Mucosa of descending colon (tissue), 3 donors: ENCODE measurements at regions not wholly inside any gene's neighbourhood (a gene's known extent, or its start where the extent isn't known, plus 50 kb on each side); places are given as distances from the start of the nearest gene placed in this dataset.
"Not testable (repeated sequence)": the region's sequence is repeated elsewhere in the genome, so short reads cannot be mapped to it uniquely, and the experiment has no call there.

ENCODE experiments used
- ATAC-seq: fragments of 200-7000 bp; cut with Tn5 transposase; one replicate; pipeline ENCODE4 v1.9.1; 2020; ENCODE audit warnings: mild to moderate bottlenecking, moderate library complexity
- DNase-seq, 3 donors: peaks; one replicate each; pipeline ENCODE4 v3.0.0-alpha.2; 2020
- H3K36me3 ChIP-seq: fragments of 200-600 bp; one replicate; pipeline ENCODE4 v1.8.0; 2021; ENCODE audit warnings: low read depth, mild to moderate bottlenecking
- H3K4me1 ChIP-seq: fragments of 200-600 bp; one replicate; pipeline ENCODE4 v1.8.0; 2021; ENCODE audit warnings: low read depth, mild to moderate bottlenecking
- H3K4me3 ChIP-seq: fragments of 200-600 bp; one replicate; pipeline ENCODE4 v1.8.0; 2021; ENCODE audit warnings: mild to moderate bottlenecking
- H3K9me3 ChIP-seq: fragments of 200-600 bp; one replicate; pipeline ENCODE4 v1.8.0; 2021; ENCODE audit warnings: mild to moderate bottlenecking
- CTCF ChIP-seq: fragments of 200-600 bp; IDR thresholded peaks from one replicate; pipeline ENCODE4 v1.8.0; 2022; ENCODE audit warnings: antibody characterized with exemption, mild to moderate bottlenecking
- intact Hi-C, 2 donors: fragments of 100-400 bp; cut with DNase I in 1 of 2; cut with micrococcal nuclease in 1 of 2; formaldehyde crosslinking; loops; one replicate each; pipeline versions ENCODE4 v1.11.0 to v1.11.1; 2022; cut with DNase I, micrococcal nuclease
- donor health status: DM: no; HTN: no; CAD: no; lungs with moderate emphysema.
- donor health status: DM: no; HTN: no; CAD: no.
- donor health status: DM: no; HTN: yes; CAD: no.

GRCh38 chrX:23458957-23459356, 124.3 kb downstream of the PTCHD1 start:
- H3K4me1 ChIP-seq, DNase-seq, H3K9me3 ChIP-seq, H3K36me3 ChIP-seq, ATAC-seq, H3K4me3 ChIP-seq, intact Hi-C loops: not testable (repeated sequence)

GRCh38 chrX:23465105-23465791, 130.6 kb downstream of the PTCHD1 start:
- H3K36me3 ChIP-seq, result no peaks in the 10 kb centered on the region
- intact Hi-C loops, result no loop called here
- H3K4me1 ChIP-seq, result no peaks in the 10 kb centered on the region
- no peak overlapping the region for H3K4me3 ChIP-seq
- H3K9me3 ChIP-seq, result peaks cover 5% of the 10 kb centered on the region
- DNase-seq, result no peak
- TF ChIP-seq CTCF, result no peak
- no peak for ATAC-seq

- Histone ChIP-seq H3K4me1 (no peaks in the 10 kb centered on the region), H3K9me3 (peaks cover 5% of the 10 kb centered on the region), H3K4me3 (no peak overlapping the region), H3K36me3 (no peaks in the 10 kb centered on the region)
- TF ChIP-seq CTCF, result no peak
- DNase-seq, result no peak
- intact Hi-C loops, result no loop called here
- no peak for ATAC-seq
Observed at GRCh38 chrX:23465985-23466384, 131.3 kb downstream of the PTCHD1 start.

GRCh38 chrX:23478056-23478455, 143.4 kb downstream of the PTCHD1 start:
- Histone ChIP-seq H3K9me3 (no peaks in the 10 kb centered on the region), H3K36me3 (no peaks in the 10 kb centered on the region), H3K4me3 (no peak overlapping the region), H3K4me1 (no peaks in the 10 kb centered on the region)
- DNase-seq (no peak), ATAC-seq (no peak)
- intact Hi-C loops, result no loop called here
- TF ChIP-seq CTCF, result no peak

- H3K9me3 ChIP-seq, result no peaks in the 10 kb centered on the region
- no peak for ATAC-seq
- intact Hi-C loops, result no loop called here
- H3K4me3 ChIP-seq, result no peak overlapping the region
- TF ChIP-seq CTCF, result no peak
- no peaks in the 10 kb centered on the region for H3K4me1 ChIP-seq
- no peaks in the 10 kb centered on the region for H3K36me3 ChIP-seq
- no peak for DNase-seq
Observed at GRCh38 chrX:23478561-23478960, 143.9 kb downstream of the PTCHD1 start.

- no peak for ATAC-seq
- Histone ChIP-seq H3K4me3 (no peak overlapping the region), H3K4me1 (no peaks in the 10 kb centered on the region), H3K9me3 (no peaks in the 10 kb centered on the region), H3K36me3 (no peaks in the 10 kb centered on the region)
- DNase-seq, result no peak
- no peak for TF ChIP-seq CTCF
- intact Hi-C loops, result no loop called here
Observed at GRCh38 chrX:23482561-23482960, 147.9 kb downstream of the PTCHD1 start.
